ENCODE measurements at regions not wholly inside any gene's neighbourhood (a gene's known extent, or its start where the extent isn't known, plus 50 kb on each side); places are given as distances from the start of the nearest gene placed in this dataset.
"Not testable (repeated sequence)": the region's sequence is repeated elsewhere in the genome, so short reads cannot be mapped to it uniquely, and the experiment has no call there.

DNA sequence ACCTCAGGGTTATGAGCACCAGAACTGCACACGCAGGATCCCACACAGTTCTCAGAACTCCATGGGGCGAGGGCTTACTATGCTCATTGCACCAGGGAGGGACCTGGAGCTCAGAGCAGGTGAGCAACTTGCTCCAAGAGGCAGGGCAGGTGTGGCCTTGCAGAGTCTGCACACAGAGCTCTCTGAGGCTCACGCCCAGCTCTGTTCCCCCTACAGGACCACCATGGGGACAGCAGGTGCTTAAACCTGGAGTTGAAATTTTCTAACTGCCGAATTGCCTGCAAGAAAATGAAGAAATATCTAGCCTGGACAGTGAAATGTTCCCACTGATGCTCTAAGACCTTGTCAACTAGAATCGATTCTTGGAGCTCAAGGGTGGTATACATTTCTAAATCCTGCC lies 49.9 kb upstream of the MSMB start:
- DNase-seq: not testable (repeated sequence)

DNA sequence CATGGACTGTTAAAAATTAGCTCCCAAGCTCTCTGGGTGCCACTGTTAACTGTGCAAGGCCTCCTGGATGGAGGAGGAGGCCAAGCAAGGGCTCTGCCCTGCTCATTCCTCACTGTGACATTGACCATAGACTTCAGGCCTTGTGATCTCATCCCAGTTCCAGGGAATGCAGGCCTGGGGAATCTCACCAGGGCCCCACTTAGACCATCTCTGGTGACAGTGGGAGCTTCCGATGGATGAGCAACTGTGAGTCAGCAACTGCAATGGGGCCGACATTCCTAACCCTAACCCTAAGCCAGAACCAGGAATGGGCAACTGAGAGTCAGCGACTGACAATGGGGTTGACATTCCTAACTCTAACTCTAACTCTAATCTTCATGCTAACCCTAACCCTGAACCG lies 50.4 kb upstream of the MSMB start:
- DNase-seq: no peak

DNA sequence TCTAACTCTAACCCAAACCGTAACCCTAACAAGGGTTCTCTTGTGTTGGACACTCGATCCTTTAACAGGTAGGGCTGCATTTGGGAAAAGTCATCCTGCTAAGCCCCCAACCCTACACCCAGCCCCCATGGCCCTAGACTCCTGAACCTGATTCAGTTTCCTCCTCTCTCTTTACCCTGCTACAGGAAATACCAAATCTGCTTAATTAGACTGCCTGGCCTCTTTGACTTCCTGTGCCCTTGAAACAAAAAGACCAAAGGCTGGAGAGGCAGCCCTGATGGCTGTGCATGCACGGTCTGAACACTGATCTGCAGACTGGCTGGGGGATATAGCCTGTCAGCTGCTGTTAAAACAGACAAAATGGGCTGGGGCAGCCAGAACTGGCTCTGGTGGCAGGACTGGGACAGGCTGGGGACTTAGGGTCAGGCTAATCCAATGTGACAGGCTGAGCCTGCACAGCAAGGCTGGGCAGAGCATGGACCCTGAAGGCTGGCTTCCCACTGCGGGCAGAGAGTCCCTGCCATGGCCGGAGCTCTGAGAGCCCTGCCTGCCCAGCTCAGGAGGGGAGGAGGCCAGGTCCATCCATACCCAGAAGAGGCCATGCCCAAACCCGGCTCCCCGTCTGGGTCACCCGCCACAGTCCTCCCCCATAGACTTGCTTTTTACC lies 51.0 kb upstream of the MSMB start:
- DNase-seq: no peak

DNA sequence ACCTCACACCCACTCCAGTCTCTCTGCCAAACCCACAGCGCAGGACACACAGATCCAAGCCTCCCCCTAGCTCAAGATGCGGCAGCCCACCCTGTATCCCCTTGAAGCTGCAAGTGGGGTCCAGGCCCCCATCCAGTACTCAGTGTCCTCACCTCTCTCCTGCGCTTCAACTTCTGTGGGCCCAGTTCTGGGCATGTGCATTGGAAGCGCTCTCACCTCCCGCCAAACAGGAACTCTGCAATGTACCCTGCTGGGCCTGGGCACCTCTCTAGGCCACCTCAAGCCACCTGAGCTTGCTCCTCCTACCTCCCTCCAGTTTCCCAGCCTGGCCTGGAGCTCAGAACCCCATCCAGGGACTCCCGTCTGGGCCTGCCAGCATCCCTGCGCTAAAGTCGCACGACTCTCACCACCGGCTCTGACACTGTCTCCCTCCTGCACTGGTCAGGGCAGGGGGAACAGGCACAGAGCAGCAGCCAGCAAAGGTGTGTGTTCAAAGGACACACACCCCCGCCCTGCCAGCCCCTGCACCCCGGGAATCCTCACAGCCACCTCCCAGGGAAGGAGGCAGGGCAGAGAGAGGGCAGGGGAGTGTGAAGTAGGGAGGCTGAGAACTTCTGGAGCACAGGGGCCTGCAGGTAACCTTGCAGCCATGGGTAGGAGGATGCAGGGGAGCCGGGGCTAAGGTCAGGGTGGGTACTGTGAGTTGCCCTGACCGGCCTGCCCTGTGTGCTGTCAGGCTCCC lies 51.7 kb upstream of the MSMB start:
- peak; percentile 8 for DNase-seq

DNA sequence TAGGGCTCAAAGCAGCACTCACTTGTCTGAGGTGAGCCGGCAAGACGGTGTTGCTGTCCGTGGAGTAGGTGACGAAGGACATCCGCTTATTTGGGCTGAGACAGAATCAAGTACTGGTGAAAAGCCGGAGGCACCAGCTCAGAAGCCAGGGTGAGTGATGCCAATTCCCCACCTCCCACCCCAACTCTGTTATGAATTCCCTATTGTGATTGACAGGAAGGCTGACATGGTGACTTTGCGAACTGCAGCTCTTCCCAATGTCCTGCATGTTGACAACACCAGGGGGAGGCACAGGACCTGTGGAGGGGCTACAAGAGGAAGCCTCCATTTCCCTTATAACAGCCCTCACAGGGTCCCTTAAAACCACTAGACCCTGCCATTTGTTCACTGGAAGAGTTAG lies 52.3 kb upstream of the MSMB start:
- peak; percentile 8 for DNase-seq

DNA sequence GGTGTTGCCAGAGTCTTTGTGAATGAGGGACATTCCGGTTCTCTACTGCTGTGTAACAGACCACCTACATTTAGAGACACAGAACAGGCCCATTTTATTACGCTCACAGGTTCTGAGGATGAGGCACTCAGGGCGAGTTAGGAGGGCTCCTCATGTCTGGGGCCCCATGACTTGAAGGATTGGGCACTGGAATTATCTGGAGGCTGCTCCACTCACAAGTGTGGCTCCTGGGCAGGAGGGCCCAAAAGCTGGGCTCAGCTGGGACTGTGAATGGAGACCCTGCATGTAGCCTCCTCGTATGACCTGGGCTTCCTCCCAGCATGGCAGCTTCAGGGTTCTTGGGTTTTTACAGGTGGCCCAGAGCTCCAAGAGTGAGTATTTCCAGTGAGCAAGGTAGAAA lies 52.9 kb upstream of the MSMB start:
- not testable (repeated sequence) for DNase-seq

DNA sequence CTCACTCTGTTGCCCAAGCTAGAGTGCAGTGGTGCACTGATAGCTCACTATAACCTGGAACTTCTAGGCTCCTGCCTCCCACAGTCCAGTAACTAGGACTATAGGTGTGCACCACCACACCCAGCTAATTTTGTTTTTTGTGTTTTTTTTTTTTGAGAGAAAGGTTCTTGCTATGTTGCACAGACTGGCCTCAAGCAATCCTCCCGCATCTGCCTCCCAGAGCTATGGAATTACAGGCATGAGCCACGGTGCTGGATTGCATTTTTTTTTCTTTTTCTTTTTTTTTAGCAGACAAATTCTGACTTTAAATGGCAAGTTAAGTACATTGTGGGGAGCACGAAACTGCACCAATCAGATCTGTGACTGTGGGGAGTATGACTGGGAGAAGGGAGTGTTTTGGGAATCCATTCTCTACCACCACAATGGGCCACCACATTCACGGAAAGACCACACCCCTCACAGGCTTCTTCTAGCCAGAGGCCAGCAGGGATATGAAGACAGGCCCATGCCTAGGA lies 58.1 kb upstream of the MSMB start:
- DNase-seq: no peak

DNA sequence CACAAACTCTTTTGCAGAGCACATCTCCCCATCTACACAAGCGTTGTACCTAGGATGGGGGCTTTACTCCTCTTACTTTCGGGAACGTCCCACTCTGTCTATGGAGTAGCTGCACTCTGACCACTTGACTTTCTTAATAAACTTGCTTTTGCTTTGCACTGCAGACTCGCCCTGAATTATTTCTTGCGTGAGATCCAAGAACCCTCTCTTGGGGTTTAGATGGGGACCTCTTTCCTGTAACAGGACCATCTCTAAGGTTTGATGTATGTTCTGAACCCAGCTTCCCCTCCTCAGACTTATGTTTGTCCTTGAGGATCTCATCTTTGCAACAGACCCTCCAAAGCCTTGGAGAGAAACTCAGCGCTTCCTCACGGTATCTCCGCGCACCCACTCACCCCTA lies 59.3 kb upstream of the MSMB start:
- DNase-seq: peak; percentile 10

DNA sequence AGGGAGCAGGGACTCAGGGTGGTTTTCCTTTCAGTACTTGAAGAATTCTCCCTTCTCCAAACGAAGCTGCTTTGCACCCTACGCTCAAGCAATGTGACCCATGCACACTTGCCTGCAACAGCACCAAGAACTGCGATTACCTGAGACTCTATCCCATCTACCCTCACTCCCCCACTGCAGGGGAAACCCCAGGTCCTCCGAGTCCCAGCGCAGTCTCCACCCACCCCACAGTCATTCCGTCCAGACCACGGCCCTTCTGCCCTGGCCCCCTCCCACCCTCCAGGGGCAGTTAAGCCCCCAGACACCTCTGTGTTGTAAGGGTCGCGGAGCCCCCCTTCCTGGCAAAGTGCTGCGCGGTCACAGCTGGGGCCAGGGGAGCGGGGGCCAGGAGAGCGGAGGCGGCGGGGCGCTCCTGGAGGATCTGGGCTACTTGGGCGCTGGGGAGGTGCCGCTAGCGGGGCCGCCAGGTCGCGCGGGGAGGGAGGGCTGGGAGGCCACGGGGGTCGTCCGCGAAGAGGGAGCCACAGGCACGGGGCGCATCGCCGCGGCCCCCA lies 59.9 kb upstream of the MSMB start:
- peak; percentile 28 for DNase-seq

DNA sequence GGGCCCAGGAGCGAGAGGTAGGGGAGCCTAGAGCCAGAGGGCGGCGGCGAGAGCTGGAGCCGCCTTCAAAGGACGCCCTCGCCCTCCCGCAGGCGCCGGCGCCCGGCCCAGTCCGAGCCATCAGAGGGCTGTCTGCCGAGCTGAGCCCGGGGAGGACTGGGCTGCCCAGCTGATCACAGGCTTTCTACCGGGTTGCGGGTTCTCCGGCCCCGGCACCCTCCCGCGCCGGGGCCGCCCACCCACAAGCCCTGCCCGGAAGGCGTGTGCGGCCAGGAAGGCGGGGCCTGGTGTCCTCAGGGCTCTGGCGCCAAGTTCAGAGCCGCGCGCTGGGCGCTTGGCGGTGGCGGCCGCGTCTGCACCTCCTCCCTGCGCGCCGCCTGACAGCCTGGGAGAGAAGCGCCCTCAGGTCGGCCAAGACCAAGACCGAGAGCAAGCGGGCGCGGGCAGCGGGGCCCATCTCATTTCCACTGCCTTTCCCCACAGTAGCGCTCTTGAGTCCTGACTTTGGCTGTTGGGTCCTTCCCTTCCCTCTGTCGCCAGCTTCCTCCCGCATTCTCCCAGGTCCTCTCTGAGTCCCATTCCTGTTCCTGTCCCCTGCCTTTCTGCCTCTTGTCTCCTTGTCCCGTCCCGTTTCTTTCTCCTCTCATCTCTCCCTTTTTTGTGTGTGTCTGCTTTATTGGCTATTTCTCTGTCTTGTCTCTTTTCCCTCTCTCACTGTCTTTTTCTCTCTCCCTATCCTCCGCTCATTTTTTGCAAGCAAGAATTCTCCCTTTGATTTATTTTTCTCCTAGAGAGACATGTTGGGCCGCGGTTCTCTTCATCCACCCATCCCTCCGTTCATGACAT lies 60.6 kb upstream of the MSMB start:
- peak; percentile 71 for DNase-seq

DNA sequence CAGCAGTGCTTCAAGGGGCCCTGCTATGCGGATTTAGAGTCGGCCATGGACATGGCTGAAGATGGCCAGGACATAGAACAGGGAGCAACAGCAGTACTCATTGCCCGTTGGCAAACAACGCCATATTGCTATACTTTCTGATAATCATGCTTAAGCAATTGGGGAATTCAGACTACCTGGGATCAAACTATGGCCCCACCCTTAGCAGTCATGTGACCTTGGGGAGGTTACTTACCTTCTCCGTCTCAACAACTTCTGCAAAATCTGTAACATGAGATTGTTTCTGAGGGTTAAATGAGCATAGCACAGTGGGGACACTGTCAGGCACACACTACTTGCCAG lies 62.1 kb upstream of the MSMB start:
- DNase-seq: not testable (repeated sequence)

DNA sequence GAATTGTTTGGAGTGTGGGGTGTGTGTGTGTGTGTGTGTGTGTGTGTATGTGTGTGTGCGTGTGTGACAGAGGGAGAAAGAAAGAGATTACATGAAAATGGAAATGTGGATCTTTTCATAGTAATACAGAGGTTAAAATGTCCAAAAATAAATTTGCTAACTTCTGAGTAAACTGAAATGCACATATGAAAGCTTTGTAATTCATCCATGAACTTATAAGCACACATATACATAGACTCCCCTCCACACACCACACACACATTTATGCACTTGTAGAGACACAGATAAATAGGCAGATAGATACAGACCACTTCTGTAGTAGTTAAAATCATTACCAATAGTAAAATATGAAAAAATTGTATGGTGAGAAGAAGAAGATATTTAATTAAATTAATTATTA lies 108.2 kb upstream of the MSMB start:
- DNase-seq: not testable (repeated sequence)

DNA sequence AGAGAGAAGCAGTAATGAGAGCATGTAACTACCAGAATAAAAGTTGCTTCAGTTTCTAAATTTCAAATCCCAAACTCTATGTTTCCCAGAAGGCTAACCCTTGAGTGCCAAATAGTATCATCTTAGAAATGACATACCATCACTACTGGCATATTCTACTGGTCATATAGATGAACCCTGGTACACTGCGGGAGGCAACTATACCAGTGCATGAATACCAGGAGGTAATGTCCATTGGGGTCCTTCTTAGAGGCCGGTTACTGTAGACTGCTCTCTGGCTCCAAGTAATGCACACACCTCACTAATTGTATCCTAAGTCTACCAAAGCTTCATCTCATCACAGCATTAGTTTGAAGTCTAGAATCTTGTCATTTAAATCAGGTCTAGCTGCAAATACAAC lies 108.6 kb upstream of the MSMB start:
- not testable (repeated sequence) for DNase-seq

DNA sequence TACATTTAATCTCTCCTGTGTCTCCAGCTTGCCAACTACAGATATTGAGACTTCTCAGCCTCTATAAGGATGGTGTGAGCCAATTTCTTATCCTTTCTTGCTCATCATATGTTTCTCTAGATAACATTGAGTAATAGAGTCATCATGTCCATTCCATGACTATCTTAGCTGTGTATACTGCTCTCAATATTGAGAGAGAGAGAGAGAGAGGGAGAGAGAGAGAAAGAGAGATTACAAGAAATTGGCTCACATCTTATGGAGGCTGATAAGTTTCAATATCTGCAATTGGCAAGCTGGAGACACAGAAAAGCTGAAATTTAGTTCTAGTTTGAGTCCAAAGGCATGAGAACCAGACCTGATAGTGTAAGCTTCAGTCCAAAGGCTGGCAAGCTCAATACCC lies 110.8 kb upstream of the MSMB start:
- not testable (repeated sequence) for DNase-seq

DNA sequence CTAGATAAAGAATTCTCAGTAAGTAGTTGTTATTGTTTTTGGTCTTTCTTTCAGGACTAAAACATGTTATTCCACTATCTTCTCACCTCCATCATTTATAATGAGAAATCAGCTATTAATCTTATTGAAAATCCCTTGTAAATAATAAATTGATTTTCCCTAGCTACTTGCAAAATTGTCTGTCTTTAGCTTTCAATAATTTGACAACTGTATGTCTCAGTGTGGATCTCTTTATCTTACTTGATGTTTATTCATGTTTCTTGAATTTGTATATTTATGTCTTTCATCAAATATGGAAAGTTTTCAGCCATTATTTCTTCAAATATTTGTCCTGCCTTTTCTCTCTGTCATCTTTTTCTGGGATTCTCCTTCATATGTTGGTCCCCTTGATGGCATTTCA lies 117.1 kb upstream of the ANTXRL start:
- DNase-seq: no peak

DNA sequence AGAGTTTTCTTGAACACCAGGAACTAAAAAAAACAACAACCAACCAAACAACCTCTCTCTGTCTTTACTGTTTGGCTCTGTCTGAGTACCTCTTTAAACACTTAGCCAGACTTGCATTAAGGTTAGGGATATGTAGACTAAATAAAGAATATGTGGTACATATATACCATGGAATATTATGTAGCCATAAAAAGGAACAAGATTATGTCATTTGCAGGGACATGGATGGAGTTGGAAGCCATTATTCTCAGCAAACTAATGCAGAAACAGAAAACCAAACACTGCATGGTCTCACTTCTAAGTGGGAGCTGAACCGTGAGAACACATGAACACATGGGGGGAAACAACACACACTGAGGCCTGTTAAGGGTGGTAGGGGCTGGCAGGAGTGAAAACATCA lies 116.0 kb upstream of the ANTXRL start:
- no peak for DNase-seq

DNA sequence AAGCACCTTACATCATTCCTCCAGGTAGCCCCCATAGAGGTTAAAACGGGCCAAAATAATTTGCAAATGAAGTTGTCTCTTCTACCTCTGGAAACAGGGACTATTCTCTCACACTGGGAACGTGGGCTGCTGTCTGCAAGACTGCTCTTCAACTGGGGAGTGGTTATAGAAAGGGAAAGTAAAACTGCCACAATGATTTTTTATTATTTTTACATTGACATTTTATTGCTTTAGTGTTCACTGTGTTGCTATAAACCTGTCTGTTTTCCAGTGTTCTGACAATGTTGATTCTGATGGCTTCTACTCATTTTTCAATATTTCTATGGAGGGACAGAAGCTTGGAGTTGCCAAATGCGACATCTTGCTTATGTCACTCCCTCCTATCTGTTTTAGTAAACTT lies 115.1 kb upstream of the ANTXRL start:
- no peak for DNase-seq

DNA sequence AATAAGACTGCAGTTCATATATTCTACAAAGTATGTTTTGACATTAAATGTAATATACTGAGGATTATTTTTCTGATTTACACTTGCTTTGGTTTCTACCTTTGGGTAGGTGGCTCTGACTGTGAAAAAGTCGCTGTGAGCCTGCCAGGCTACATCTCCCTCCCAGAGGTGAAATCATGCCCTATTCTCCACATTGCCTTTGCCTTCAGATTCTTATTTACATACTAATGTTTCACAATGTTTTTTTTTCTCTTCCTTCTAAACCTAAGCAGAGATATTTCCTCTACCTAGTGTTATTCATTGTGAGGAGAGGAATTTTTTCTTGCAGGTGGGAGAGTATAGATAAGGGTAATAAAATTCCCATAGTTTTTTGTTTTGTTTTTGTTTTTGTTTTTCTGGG lies 111.5 kb upstream of the ANTXRL start:
- DNase-seq: no peak

DNA sequence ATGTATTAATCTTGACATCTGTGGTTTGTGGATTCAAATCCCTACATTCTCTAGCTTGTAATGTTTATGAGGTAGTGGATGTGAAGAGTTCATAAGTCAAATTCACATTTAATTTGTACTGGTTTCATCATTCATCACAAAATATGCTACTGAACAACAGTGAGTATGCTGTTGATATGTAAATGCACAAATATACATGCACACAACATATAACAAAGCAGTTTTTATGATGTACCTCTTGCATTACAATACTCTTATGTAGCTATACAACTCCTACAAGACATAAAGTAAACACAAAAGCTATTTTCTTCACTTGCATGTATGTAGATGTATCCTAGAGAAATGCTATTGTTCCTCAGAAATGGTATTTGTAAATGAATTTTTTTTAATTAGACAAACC lies 111.0 kb upstream of the ANTXRL start:
- no peak for DNase-seq

DNA sequence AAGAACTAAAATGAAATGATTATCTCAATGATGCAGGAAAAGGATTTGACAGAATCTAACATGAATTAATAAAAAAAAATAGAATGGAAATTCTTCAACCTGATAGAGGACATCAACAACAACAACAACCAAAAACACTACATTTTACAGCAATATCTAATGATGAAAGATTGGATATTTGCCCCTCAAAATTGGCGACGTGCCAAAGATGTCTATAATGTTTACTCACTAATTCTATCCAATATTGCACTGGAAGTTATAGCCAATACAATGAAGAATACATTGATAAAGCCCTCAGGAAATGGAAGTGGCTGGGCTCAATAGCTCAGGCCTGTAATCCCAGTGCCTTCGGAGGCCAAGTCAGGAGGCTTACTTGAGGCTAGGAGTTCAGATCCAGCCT lies 99.4 kb upstream of the ANTXRL start:
- DNase-seq: not testable (repeated sequence)

DNA sequence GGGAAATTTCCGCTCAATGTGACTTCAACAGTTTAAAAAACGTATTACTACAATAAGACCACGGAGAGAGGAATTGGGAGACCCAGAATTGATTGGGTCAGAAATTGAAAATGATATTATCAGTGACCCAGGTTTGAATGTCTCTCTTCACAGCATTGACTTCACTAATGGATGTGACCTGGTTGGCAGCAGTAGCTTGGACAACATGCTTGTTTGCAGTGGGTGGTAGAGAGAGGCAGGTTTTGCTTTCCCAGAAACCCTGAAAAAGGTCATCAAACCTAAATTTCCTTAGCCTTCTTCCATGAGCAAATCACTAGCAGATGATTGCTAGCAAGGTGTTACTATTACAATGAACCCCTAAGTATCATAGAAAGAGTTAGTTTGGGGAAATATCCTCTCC lies 89.7 kb upstream of the ANTXRL start:
- no peak for DNase-seq

DNA sequence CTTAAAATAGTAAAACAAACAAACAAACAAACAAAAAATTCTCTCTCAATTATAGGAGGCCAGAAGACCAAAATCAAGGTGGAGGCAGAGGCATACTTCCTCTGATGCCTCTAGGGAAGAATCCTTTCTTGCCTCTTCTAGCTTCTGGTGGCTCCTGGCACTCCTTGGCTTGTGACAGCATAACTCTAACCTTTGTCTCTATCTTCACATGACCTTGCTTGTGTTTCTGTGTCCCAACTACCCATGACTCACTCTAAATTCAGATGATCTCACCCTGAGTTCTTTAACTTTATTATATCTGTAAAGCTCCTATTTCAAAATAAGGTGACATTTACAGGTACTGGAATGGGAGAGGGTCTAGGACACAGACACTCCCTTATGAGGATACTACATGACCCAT lies 88.3 kb upstream of the ANTXRL start:
- no peak for DNase-seq

DNA sequence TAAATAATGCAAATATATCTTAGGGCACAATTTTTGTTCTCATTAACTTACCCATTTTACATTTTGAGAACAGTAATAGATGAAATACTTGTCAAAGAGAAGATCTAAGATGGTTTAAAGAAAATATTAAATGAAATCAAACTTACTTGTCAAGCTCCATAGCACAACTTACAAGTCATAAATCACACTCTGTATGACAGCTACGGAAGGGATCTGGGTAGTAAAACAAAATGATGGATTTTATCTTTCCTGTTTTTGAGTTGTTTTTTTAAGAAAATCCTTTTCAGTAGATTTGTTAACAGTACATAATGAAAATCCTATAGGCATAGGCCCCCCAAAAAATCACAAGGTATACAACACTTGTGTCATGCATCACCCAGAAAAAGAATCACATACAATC lies 84.4 kb upstream of the ANTXRL start:
- DNase-seq: not testable (repeated sequence)

Measured in left hindlimb (tissue), 1 donor.